Smooth muscle cell of the brain vasculature (primary cell): ENCODE measurements at regions not wholly inside any gene's neighbourhood (a gene's known extent, or its start where the extent isn't known, plus 50 kb on each side); places are given as distances from the start of the nearest gene placed in this dataset.

Experiments
- DNase-seq: peaks from one replicate; pipeline ENCODE4 v3.0.0-alpha.2; 2012; ENCODE audit warnings: low read depth, low spot score

- no peak for DNase-seq
These were observed 166.2 kb upstream of the VRK2 start for GRCh38 chr2:57880446-57880845.

- DNase-seq, result no peak
These were observed 165.6 kb upstream of the VRK2 start for GRCh38 chr2:57880967-57881366.

GRCh38 chr2:57881998-57882888, 164.4 kb upstream of the VRK2 start:
- no peak for DNase-seq

GRCh38 chr2:57882895-57883515, 163.6 kb upstream of the VRK2 start:
- no peak for DNase-seq

DNA sequence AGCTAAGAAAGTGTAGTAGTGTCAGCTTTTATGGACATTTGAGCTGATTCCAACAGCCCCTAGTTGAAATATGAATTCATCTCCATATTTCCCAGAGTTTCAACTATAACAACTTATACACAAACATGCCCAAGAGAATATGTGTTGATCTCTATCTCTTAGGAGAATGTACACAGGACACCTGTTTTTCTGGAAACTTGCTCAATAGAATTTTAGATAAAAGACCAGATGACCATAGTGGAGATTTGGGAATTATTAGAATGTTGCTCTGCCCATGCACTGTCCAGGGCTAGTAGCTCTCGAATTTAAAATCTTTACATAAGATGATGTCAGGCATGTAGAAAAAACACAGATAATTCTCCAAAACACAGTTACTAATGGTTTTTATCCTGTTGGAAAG, 162.3 kb upstream of the VRK2 start:
- DNase-seq, result no peak

- no peak for DNase-seq
These were observed 160.9 kb upstream of the VRK2 start for GRCh38 chr2:57885742-57886141.

DNA sequence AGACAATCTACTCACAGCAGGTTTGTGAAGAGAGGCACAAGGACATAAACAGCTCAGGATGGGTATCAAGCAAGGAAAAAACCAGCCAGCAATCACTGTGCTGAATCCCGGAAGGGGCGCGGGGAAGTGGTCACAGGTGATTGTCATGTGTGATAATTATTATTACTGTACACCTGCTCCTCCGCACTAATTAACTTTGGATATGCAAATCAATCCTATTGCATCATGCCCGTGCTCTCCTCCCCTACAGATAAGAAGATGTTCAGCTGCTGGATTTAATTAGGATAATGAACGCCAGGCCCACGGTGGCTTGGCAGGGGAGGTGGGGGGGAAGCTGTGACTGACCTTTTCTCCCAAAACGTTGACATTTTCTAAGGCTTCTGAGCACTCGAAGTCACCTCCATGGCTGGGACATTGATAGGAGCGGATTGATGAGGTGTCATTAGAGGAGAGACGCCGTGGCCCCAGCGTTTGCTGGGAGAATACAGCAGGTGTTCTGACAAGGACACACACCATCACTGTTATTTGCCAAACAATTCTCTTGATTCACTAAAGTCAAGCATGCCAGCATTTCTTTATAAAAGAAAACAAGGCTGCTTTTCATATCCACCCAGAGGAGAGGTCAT, 160.3 kb upstream of the VRK2 start:
- no peak for DNase-seq

DNA sequence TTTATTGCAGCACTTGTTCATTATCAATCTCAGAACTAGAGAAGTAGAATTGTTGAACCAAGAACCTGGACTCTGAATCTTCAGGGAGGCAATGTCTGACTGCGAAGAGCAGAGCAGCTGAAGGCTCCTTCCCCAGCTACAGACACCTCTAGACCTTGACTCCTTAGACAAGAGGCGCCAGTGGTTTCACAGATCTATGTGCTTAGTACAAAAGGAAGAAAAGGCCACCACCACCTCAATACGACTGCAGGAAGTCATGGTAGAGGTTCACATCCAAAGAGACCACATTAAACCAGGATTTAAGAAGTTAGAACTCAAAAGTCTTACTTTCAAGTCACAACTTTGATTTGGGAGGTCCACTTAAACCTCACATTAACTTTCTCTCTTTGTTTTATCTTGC, 158.1 kb upstream of the VRK2 start:
- DNase-seq, result no peak

DNA sequence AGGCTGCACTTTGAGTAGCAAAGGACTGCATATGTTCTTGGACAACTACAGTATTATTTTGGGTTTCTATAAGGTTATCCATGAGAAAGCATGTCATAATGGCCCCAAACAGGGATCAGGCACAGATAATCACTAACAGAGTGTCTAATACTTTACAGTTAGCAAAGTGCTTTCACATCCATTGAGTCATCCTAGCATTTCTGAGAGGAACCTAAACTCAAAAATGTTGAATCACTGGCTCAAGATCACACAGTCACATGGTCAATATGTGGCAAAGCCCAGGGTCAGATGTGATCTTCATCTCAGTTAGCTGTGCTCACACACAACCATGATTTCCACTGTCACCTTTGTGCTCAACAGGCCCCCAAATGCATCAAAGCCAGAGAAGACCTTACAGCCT, 156.1 kb upstream of the VRK2 start:
- no peak for DNase-seq

DNA sequence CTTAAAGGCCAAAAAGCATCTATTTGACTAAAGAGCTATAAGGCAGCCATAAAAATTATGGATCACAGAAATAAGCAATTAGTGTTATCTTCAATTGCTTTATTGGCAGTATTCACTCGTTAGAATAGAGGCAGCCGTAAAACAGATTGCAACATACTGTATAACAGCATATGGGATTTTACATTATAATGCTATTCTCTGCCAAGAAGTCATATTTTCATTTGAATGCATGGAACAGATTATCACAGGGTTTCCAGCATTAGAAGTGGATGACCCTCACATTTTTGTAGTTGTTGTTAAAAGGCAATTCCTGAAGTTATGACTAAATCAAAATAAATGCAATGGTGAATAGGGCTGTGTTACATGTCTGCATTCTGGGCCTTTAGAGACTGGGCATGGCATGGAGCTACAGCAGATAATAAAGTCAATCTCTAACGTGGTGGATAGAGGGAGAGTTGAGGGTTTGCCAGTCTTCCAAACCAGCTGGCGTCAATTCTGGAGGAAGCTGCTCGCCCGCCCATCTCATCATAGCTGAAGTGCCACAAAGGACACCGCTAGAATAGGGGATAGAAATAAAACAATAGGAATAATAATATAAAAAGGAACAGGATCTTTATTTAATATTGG, 155.4 kb upstream of the VRK2 start:
- DNase-seq, result no peak

DNA sequence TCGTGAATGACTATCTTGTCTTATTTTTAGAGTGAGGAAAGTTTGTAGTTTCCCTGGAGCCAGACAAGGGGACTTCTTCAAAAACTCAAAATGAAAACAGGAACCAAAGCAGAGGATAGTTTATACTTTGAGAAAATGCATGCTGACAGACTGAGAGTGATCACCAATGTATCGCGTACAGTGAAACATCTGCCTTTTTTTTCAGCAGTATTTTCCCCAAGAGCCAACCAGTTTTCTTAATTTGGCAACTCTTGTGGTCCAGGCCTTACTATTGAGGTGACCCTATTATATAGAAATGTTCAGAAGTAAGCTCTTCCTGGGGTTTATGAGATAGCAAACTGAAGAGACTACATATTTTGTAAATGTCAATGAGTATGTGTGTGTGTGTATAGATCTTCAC, 153.7 kb upstream of the VRK2 start:
- DNase-seq, result no peak

DNA sequence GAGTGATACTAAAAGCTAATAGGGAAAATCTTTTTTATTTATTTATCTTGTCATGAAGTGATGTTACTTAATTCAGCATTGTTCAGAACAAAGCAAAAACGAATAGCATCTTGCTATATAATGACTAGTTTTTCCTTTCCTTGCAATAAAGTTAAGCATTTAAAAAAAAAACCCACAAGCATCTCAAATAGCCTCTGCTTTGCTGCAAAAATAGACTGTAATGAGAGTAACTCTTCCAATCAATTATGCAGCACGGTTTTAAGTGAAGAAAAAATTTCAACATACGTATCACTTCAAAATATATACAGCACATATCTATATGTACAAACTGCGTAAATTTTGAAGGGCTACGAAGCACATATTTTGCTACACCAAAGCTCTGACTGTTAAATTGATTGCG, 153.3 kb upstream of the VRK2 start:
- no peak for DNase-seq

- DNase-seq, result no peak
These were observed 152.8 kb upstream of the VRK2 start for GRCh38 chr2:57893786-57894185.

GRCh38 chr2:57894381-57894780, 152.2 kb upstream of the VRK2 start:
- DNase-seq, result no peak

- DNase-seq, result no peak
These were observed 148.7 kb upstream of the VRK2 start for GRCh38 chr2:57897920-57898319.

- DNase-seq, result no peak
These were observed 146.7 kb upstream of the VRK2 start for GRCh38 chr2:57899898-57900297.

DNA sequence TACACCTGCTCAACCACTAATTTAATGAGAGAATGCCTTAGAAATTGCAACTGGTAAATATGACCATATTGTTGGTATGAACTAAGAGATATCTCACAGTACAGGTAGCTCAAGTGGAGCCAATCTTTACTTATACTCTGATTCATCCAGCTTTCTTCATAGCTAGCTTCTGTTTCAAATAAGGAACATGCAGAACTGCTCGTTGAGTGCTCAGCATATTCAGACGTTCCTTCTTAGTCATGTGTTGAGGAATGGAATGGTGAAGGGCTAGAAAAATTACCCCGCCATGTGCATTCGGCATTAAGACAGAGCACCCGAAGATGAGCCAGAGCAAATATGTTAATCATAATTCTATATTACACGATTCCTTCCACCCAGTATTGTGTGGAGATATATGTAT, 144.0 kb upstream of the VRK2 start:
- no peak for DNase-seq

GRCh38 chr2:57906152-57906732, 140.4 kb upstream of the VRK2 start:
- DNase-seq, result peak; percentile 10

GRCh38 chr2:57907411-57907810, 139.2 kb upstream of the VRK2 start:
- DNase-seq, result no peak

DNA sequence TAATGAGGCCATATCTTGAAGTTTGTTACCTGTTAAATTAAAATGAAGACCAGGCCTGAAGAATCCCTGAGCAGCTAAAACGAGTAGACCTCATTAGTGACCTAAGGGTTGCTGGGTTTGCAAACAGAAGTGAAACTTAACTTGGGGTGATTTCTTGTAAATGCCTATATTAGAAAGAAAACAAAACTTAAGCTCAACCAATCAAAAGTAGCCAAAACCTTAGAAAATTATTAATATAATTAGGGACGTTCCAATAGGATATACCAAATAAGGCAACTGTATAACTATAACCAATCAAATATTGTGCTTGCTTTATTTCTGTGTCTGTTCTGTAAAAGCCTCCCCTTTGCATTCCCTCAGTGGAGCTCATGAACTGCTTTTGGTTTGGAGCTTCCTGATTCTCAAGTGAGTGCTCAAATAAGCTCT, 137.9 kb upstream of the VRK2 start:
- DNase-seq, result no peak

GRCh38 chr2:57918126-57918525, 128.5 kb upstream of the VRK2 start:
- DNase-seq, result no peak

- DNase-seq, result no peak
These were observed 126.2 kb upstream of the VRK2 start for GRCh38 chr2:57920342-57920939.
